ENCODE measurements at regions not wholly inside any gene's neighbourhood (a gene's known extent, or its start where the extent isn't known, plus 50 kb on each side); places are given as distances from the start of the nearest gene placed in this dataset.

DNA sequence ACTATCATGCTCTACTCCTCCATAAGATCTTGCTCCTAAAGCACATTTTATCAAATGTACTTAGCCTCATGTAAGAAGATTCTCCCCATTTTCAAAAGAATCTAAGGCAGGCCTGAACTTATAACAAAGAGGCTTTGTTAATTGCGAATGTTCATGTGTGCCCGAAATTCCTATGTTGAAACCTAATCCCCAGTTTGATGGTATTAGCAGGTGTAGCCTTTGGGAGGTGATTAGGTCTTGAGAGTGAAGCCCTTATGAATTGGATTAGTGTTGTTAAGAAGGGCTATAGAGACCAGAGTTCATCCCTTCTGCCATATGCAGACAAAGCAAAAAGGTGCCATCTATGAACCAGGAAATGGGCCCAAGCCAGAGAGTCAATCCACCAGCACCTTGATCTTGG is 234.5 kb downstream of the PAX3 start:
- Histone ChIP-seq H3K27me3 (ENCODE audit: insufficient read depth, poor library complexity, severe bottlenecking) (peaks cover 7% of the 10 kb centered on the region), H3K4me3 (replicated peaks; ENCODE audit: insufficient read depth, low read length) (no peak overlapping the region), H3K27ac (replicated peaks) (no peak overlapping the region)
- DNase-seq (ENCODE audit: low read depth in 1 of 2, low spot score in 1 of 2) = no peak
- TF ChIP-seq, protein P1, sequence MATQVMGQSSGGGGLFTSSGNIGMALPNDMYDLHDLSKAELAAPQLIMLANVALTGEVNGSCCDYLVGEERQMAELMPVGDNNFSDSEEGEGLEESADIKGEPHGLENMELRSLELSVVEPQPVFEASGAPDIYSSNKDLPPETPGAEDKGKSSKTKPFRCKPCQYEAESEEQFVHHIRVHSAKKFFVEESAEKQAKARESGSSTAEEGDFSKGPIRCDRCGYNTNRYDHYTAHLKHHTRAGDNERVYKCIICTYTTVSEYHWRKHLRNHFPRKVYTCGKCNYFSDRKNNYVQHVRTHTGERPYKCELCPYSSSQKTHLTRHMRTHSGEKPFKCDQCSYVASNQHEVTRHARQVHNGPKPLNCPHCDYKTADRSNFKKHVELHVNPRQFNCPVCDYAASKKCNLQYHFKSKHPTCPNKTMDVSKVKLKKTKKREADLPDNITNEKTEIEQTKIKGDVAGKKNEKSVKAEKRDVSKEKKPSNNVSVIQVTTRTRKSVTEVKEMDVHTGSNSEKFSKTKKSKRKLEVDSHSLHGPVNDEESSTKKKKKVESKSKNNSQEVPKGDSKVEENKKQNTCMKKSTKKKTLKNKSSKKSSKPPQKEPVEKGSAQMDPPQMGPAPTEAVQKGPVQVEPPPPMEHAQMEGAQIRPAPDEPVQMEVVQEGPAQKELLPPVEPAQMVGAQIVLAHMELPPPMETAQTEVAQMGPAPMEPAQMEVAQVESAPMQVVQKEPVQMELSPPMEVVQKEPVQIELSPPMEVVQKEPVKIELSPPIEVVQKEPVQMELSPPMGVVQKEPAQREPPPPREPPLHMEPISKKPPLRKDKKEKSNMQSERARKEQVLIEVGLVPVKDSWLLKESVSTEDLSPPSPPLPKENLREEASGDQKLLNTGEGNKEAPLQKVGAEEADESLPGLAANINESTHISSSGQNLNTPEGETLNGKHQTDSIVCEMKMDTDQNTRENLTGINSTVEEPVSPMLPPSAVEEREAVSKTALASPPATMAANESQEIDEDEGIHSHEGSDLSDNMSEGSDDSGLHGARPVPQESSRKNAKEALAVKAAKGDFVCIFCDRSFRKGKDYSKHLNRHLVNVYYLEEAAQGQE (IDR thresholded peaks at IDR 0.05; ENCODE audit: insufficient replicate concordance, low read depth) = no peak
- TF ChIP-seq SPI1 (IDR thresholded peaks at IDR 0.05; ENCODE audit: borderline replicate concordance, low read depth) = no peak
- TF ChIP-seq GABPA (IDR thresholded peaks at IDR 0.05; ENCODE audit: low read depth) = no peak
- TF ChIP-seq CTCF (IDR thresholded peaks at IDR 0.05; ENCODE audit: insufficient read depth, low read length) = no peak
- TF ChIP-seq POLR2AphosphoS5 (IDR thresholded peaks at IDR 0.05; ENCODE audit: low read depth) = no peak

- Histone ChIP-seq H3K4me3 (replicated peaks; ENCODE audit: insufficient read depth, low read length) (no peak overlapping the region), H3K27ac (replicated peaks) (no peak overlapping the region), H3K27me3 (ENCODE audit: insufficient read depth, poor library complexity, severe bottlenecking) (peaks cover 15% of the 10 kb centered on the region)
- TF ChIP-seq GABPA (IDR thresholded peaks at IDR 0.05; ENCODE audit: low read depth) (no peak), CTCF (IDR thresholded peaks at IDR 0.05; ENCODE audit: insufficient read depth, low read length) (no peak), POLR2AphosphoS5 (IDR thresholded peaks at IDR 0.05; ENCODE audit: low read depth) (no peak), SPI1 (IDR thresholded peaks at IDR 0.05; ENCODE audit: borderline replicate concordance, low read depth) (no peak)
- TF ChIP-seq, protein P1 (IDR thresholded peaks at IDR 0.05; ENCODE audit: insufficient replicate concordance, low read depth) = no peak
- DNase-seq (ENCODE audit: low read depth in 1 of 2, low spot score in 1 of 2) = no peak
Measured at GRCh38 chr2:222058819-222059445, 239.9 kb downstream of the PAX3 start.

- Histone ChIP-seq H3K4me3 (replicated peaks; ENCODE audit: insufficient read depth, low read length) (no peak overlapping the region), H3K27me3 (ENCODE audit: insufficient read depth, poor library complexity, severe bottlenecking) (peaks cover 13% of the 10 kb centered on the region), H3K27ac (replicated peaks) (no peak overlapping the region)
- TF ChIP-seq CTCF (IDR thresholded peaks at IDR 0.05; ENCODE audit: insufficient read depth, low read length) (peak; percentile 32), GABPA (IDR thresholded peaks at IDR 0.05; ENCODE audit: low read depth) (no peak)
- DNase-seq (ENCODE audit: low read depth in 1 of 2, low spot score in 1 of 2) = no peak
Measured at GRCh38 chr2:222057347-222058073, 241.3 kb downstream of the PAX3 start.
